ENCODE measurements at regions not wholly inside any gene's neighbourhood (a gene's known extent, or its start where the extent isn't known, plus 50 kb on each side); places are given as distances from the start of the nearest gene placed in this dataset.

GRCh38 chr6:49370518-49370917 lies 92.5 kb downstream of the MMUT start:
- Histone ChIP-seq H3K27me3 (ENCODE audit: control insufficient read depth in 1 of 2, insufficient read depth in 1 of 2, low read length in 2 of 2) (no peaks in the 10 kb centered on the region), H2BK5ac (ENCODE audit: low read depth, low read length, poor library complexity, severe bottlenecking) (no peak overlapping the region), H3K79me1 (replicated peaks; ENCODE audit: low read length, poor library complexity, severe bottlenecking) (no peaks in the 10 kb centered on the region), H3K23ac (ENCODE audit: low read length in 2 of 2) (no peak overlapping the region), H3K4me1 (ENCODE audit: control insufficient read depth, insufficient read depth, low read depth, low read length) (no peaks in the 10 kb centered on the region), H4K8ac (ENCODE audit: low read length) (no peak overlapping the region), H3K27ac (ENCODE audit: low read length, poor library complexity, severe bottlenecking) (no peak overlapping the region), H3K4ac (ENCODE audit: low read depth in 1 of 2, low read length in 2 of 2) (no peak overlapping the region), H2BK120ac (ENCODE audit: low read depth, low read length) (no peak overlapping the region), H2BK15ac (ENCODE audit: low read depth, poor library complexity, severe bottlenecking) (no peak overlapping the region), H3K4me3 (ENCODE audit: insufficient read depth in 1 of 2, low read depth in 1 of 2, low read length in 2 of 2) (no peak overlapping the region), H3K4me2 (ENCODE audit: low read length, poor library complexity, severe bottlenecking) (no peak overlapping the region), H2BK12ac (ENCODE audit: low read length in 2 of 2) (no peak overlapping the region), H3K9me3 (ENCODE audit: control insufficient read depth, low read length) (peaks cover 8% of the 10 kb centered on the region), H3K18ac (ENCODE audit: low read depth in 1 of 2, low read length in 2 of 2) (no peak overlapping the region), H3K36me3 (ENCODE audit: control insufficient read depth in 1 of 2, insufficient read depth in 2 of 2, low read depth in 1 of 2, low read length in 2 of 2) (no peaks in the 10 kb centered on the region), H2AK5ac (ENCODE audit: low read length, severe bottlenecking) (no peak overlapping the region), H3K14ac (ENCODE audit: low read length in 2 of 2) (no peak overlapping the region), H2AFZ (ENCODE audit: low read depth, low read length) (no peak overlapping the region), H4K91ac (ENCODE audit: low read length) (no peak overlapping the region), H3K9ac (ENCODE audit: low read length) (no peak overlapping the region)
- 71% methylated on average over 1 of the region's 2 CpGs for WGBS
- no peak for DNase-seq

GRCh38 chr6:49366539-49366938 lies 96.5 kb downstream of the MMUT start:
- H2BK120ac ChIP-seq (ENCODE audit: low read depth, low read length) = no peak overlapping the region
- H3K4me1 ChIP-seq (ENCODE audit: control insufficient read depth, insufficient read depth, low read depth, low read length) = no peaks in the 10 kb centered on the region
- H3K9ac ChIP-seq (ENCODE audit: low read length) = no peak overlapping the region
- DNase-seq = no peak
- H3K4me2 ChIP-seq (ENCODE audit: low read length, poor library complexity, severe bottlenecking) = no peak overlapping the region
- H3K9me3 ChIP-seq (ENCODE audit: control insufficient read depth, low read length) = peaks cover 15% of the 10 kb centered on the region
- H3K79me1 ChIP-seq (replicated peaks; ENCODE audit: low read length, poor library complexity, severe bottlenecking) = no peaks in the 10 kb centered on the region
- H2BK15ac ChIP-seq (ENCODE audit: low read depth, poor library complexity, severe bottlenecking) = no peak overlapping the region
- H3K27ac ChIP-seq (ENCODE audit: low read length, poor library complexity, severe bottlenecking) = no peak overlapping the region
- no peaks in the 10 kb centered on the region for H3K36me3 ChIP-seq (ENCODE audit: control insufficient read depth in 1 of 2, insufficient read depth in 2 of 2, low read depth in 1 of 2, low read length in 2 of 2)
- H3K18ac ChIP-seq (ENCODE audit: low read depth in 1 of 2, low read length in 2 of 2) = no peak overlapping the region
- H4K8ac ChIP-seq (ENCODE audit: low read length) = no peak overlapping the region
- H2BK12ac ChIP-seq (ENCODE audit: low read length in 2 of 2) = no peak overlapping the region
- H3K4ac ChIP-seq (ENCODE audit: low read depth in 1 of 2, low read length in 2 of 2) = no peak overlapping the region
- no peak overlapping the region for H2BK5ac ChIP-seq (ENCODE audit: low read depth, low read length, poor library complexity, severe bottlenecking)
- no peak overlapping the region for H2AFZ ChIP-seq (ENCODE audit: low read depth, low read length)
- H3K27me3 ChIP-seq (ENCODE audit: control insufficient read depth in 1 of 2, insufficient read depth in 1 of 2, low read length in 2 of 2) = no peaks in the 10 kb centered on the region
- WGBS = 100% methylated on average over 2 of the region's 2 CpGs
- H4K91ac ChIP-seq (ENCODE audit: low read length) = no peak overlapping the region
- H2AK5ac ChIP-seq (ENCODE audit: low read length, severe bottlenecking) = no peak overlapping the region
- H3K4me3 ChIP-seq (ENCODE audit: insufficient read depth in 1 of 2, low read depth in 1 of 2, low read length in 2 of 2) = no peak overlapping the region
- H3K14ac ChIP-seq (ENCODE audit: low read length in 2 of 2) = no peak overlapping the region
- H3K23ac ChIP-seq (ENCODE audit: low read length in 2 of 2) = no peak overlapping the region

GRCh38 chr6:49348561-49348960 lies 114.5 kb downstream of the MMUT start:
- Histone ChIP-seq H3K23ac (ENCODE audit: low read length in 2 of 2) (no peak overlapping the region), H3K27me3 (ENCODE audit: control insufficient read depth in 1 of 2, insufficient read depth in 1 of 2, low read length in 2 of 2) (no peaks in the 10 kb centered on the region), H3K14ac (ENCODE audit: low read length in 2 of 2) (no peak overlapping the region), H4K91ac (ENCODE audit: low read length) (no peak overlapping the region), H3K27ac (ENCODE audit: low read length, poor library complexity, severe bottlenecking) (no peak overlapping the region), H3K4me2 (ENCODE audit: low read length, poor library complexity, severe bottlenecking) (no peak overlapping the region), H3K9me3 (ENCODE audit: control insufficient read depth, low read length) (peaks cover 9% of the 10 kb centered on the region), H3K4me3 (ENCODE audit: insufficient read depth in 1 of 2, low read depth in 1 of 2, low read length in 2 of 2) (no peak overlapping the region), H3K18ac (ENCODE audit: low read depth in 1 of 2, low read length in 2 of 2) (no peak overlapping the region), H2BK120ac (ENCODE audit: low read depth, low read length) (no peak overlapping the region), H4K8ac (ENCODE audit: low read length) (no peak overlapping the region), H3K9ac (ENCODE audit: low read length) (no peak overlapping the region), H3K79me1 (replicated peaks; ENCODE audit: low read length, poor library complexity, severe bottlenecking) (no peaks in the 10 kb centered on the region), H2BK5ac (ENCODE audit: low read depth, low read length, poor library complexity, severe bottlenecking) (no peak overlapping the region), H3K36me3 (ENCODE audit: control insufficient read depth in 1 of 2, insufficient read depth in 2 of 2, low read depth in 1 of 2, low read length in 2 of 2) (no peaks in the 10 kb centered on the region), H2AK5ac (ENCODE audit: low read length, severe bottlenecking) (no peak overlapping the region), H2BK15ac (ENCODE audit: low read depth, poor library complexity, severe bottlenecking) (no peak overlapping the region), H2AFZ (ENCODE audit: low read depth, low read length) (no peak overlapping the region), H2BK12ac (ENCODE audit: low read length in 2 of 2) (no peak overlapping the region), H3K4ac (ENCODE audit: low read depth in 1 of 2, low read length in 2 of 2) (no peak overlapping the region), H3K4me1 (ENCODE audit: control insufficient read depth, insufficient read depth, low read depth, low read length) (no peaks in the 10 kb centered on the region)
- 95% methylated on average over 6 of the region's 7 CpGs for WGBS
- no peak for DNase-seq

GRCh38 chr6:49342410-49342809 lies 120.6 kb downstream of the MMUT start:
- H3K9me3 ChIP-seq (ENCODE audit: control insufficient read depth, low read length) = no peaks in the 10 kb centered on the region
- H3K27me3 ChIP-seq (ENCODE audit: control insufficient read depth in 1 of 2, insufficient read depth in 1 of 2, low read length in 2 of 2) = no peaks in the 10 kb centered on the region
- H2AFZ ChIP-seq (ENCODE audit: low read depth, low read length) = no peak overlapping the region
- 67% methylated on average over 6 of the region's 6 CpGs for WGBS
- H3K4me1 ChIP-seq (ENCODE audit: control insufficient read depth, insufficient read depth, low read depth, low read length) = no peaks in the 10 kb centered on the region
- no peak overlapping the region for H3K27ac ChIP-seq (ENCODE audit: low read length, poor library complexity, severe bottlenecking)
- no peak overlapping the region for H4K91ac ChIP-seq (ENCODE audit: low read length)
- no peak overlapping the region for H3K9ac ChIP-seq (ENCODE audit: low read length)
- no peaks in the 10 kb centered on the region for H3K36me3 ChIP-seq (ENCODE audit: control insufficient read depth in 1 of 2, insufficient read depth in 2 of 2, low read depth in 1 of 2, low read length in 2 of 2)
- H4K8ac ChIP-seq (ENCODE audit: low read length) = no peak overlapping the region
- no peak overlapping the region for H3K4me2 ChIP-seq (ENCODE audit: low read length, poor library complexity, severe bottlenecking)
- H2BK120ac ChIP-seq (ENCODE audit: low read depth, low read length) = no peak overlapping the region
- H2BK12ac ChIP-seq (ENCODE audit: low read length in 2 of 2) = no peak overlapping the region
- H3K4me3 ChIP-seq (ENCODE audit: insufficient read depth in 1 of 2, low read depth in 1 of 2, low read length in 2 of 2) = no peak overlapping the region
- no peak overlapping the region for H3K23ac ChIP-seq (ENCODE audit: low read length in 2 of 2)
- H2AK5ac ChIP-seq (ENCODE audit: low read length, severe bottlenecking) = no peak overlapping the region
- H2BK5ac ChIP-seq (ENCODE audit: low read depth, low read length, poor library complexity, severe bottlenecking) = no peak overlapping the region
- H2BK15ac ChIP-seq (ENCODE audit: low read depth, poor library complexity, severe bottlenecking) = no peak overlapping the region
- no peak for DNase-seq
- H3K79me1 ChIP-seq (replicated peaks; ENCODE audit: low read length, poor library complexity, severe bottlenecking) = no peaks in the 10 kb centered on the region
- H3K18ac ChIP-seq (ENCODE audit: low read depth in 1 of 2, low read length in 2 of 2) = no peak overlapping the region
- no peak overlapping the region for H3K4ac ChIP-seq (ENCODE audit: low read depth in 1 of 2, low read length in 2 of 2)
- no peak overlapping the region for H3K14ac ChIP-seq (ENCODE audit: low read length in 2 of 2)
